GM19239 (cell line): ENCODE measurements at regions not wholly inside any gene's neighbourhood (a gene's known extent, or its start where the extent isn't known, plus 50 kb on each side); places are given as distances from the start of the nearest gene placed in this dataset.

Experiments
- DNase-seq: peaks from one replicate; pipeline ENCODE4 v3.0.0; 2011; ENCODE audit warnings: low spot score; ENCODE audit not compliant: insufficient read length
- FAIRE-seq: peaks from 2 replicates; lab custom pipeline; 2011; peaks lifted over from hg19 to GRCh38; lab: Jason Lieb, UNC

GRCh38 chr18:55095584-55095983, 136.3 kb upstream of the CCDC68 start:
- DNase-seq (no peak), FAIRE-seq (no peak)

GRCh38 chr18:55093808-55094207, 134.5 kb upstream of the CCDC68 start:
- FAIRE-seq: no peak
- DNase-seq: no peak

- DNase-seq: no peak
- no peak for FAIRE-seq
Measured at GRCh38 chr18:55093295-55093694, 134.0 kb upstream of the CCDC68 start.

- FAIRE-seq (no peak), DNase-seq (no peak)
Measured at GRCh38 chr18:55092166-55092565, 132.9 kb upstream of the CCDC68 start.

- DNase-seq (no peak), FAIRE-seq (no peak)
Measured at GRCh38 chr18:55090564-55091188, 131.4 kb upstream of the CCDC68 start.

GRCh38 chr18:55089610-55090009, 130.3 kb upstream of the CCDC68 start:
- FAIRE-seq (no peak), DNase-seq (no peak)

- DNase-seq (no peak), FAIRE-seq (no peak)
Measured at GRCh38 chr18:55088561-55088960, 129.3 kb upstream of the CCDC68 start.

- no peak for FAIRE-seq
- no peak for DNase-seq
Measured at GRCh38 chr18:55088000-55088401, 128.7 kb upstream of the CCDC68 start.

- FAIRE-seq (no peak), DNase-seq (no peak)
Measured at GRCh38 chr18:55086906-55087305, 127.6 kb upstream of the CCDC68 start.

GRCh38 chr18:55085557-55086285, 126.5 kb upstream of the CCDC68 start:
- DNase-seq (no peak), FAIRE-seq (no peak)

GRCh38 chr18:55084550-55084949, 125.3 kb upstream of the CCDC68 start:
- DNase-seq: no peak
- FAIRE-seq: no peak

- FAIRE-seq (no peak), DNase-seq (no peak)
Measured at GRCh38 chr18:55083461-55083860, 124.2 kb upstream of the CCDC68 start.

- FAIRE-seq (no peak), DNase-seq (no peak)
Measured at GRCh38 chr18:55079481-55080355, 120.5 kb upstream of the CCDC68 start.

GRCh38 chr18:55079067-55079466, 119.8 kb upstream of the CCDC68 start:
- no peak for FAIRE-seq

GRCh38 chr18:55078303-55078932, 119.2 kb upstream of the CCDC68 start:
- no peak for FAIRE-seq
- DNase-seq: no peak

More at GRCh38 chr18:55079067-55079466, 119.8 kb upstream of the CCDC68 start:
- DNase-seq: no peak

GRCh38 chr18:55076643-55077218, 117.5 kb upstream of the CCDC68 start:
- FAIRE-seq: no peak

GRCh38 chr18:55073834-55074233, 114.6 kb upstream of the CCDC68 start:
- no peak for FAIRE-seq

More at GRCh38 chr18:55076643-55077218, 117.5 kb upstream of the CCDC68 start:
- no peak for DNase-seq

GRCh38 chr18:55073116-55073515, 113.9 kb upstream of the CCDC68 start:
- no peak for FAIRE-seq
- DNase-seq: no peak

More at GRCh38 chr18:55073834-55074233, 114.6 kb upstream of the CCDC68 start:
- no peak for DNase-seq

- no peak for DNase-seq
- no peak for FAIRE-seq
Measured at GRCh38 chr18:55072698-55073097, 113.4 kb upstream of the CCDC68 start.

GRCh38 chr18:55072181-55072580, 112.9 kb upstream of the CCDC68 start:
- no peak for FAIRE-seq

More at GRCh38 chr18:55072181-55072580, 112.9 kb upstream of the CCDC68 start:
- DNase-seq: no peak
